Left ventricle myocardium inferior (tissue), 1 donor: ENCODE measurements at regions not wholly inside any gene's neighbourhood (a gene's known extent, or its start where the extent isn't known, plus 50 kb on each side); places are given as distances from the start of the nearest gene placed in this dataset.

ENCODE experiments used
- DNase-seq: peaks from one replicate; pipeline ENCODE4 v3.0.0-alpha.2; 2020
- H3K27ac ChIP-seq: fragments of 200-600 bp; replicated peaks from 2 replicates; pipeline ENCODE4 v1.8.0; 2021
- H3K27me3 ChIP-seq: fragments of 200-600 bp; 2 replicates; pipeline ENCODE4 v1.8.0; 2021; ENCODE audit warnings: low read depth
- H3K36me3 ChIP-seq: fragments of 200-600 bp; 2 replicates; pipeline ENCODE4 v1.8.0; 2021
- H3K4me1 ChIP-seq: fragments of 200-600 bp; 2 replicates; pipeline ENCODE4 v1.8.0; 2021
- H3K4me3 ChIP-seq: fragments of 200-600 bp; 2 replicates; pipeline ENCODE4 v1.8.0; 2021; ENCODE audit warnings: mild to moderate bottlenecking, moderate library complexity
- H3K9me3 ChIP-seq: fragments of 200-600 bp; replicated peaks from 2 replicates; pipeline ENCODE4 v1.8.0; 2021
- intact Hi-C: fragments of 100-400 bp; cut with micrococcal nuclease; formaldehyde crosslinking; loops from one replicate; pipeline ENCODE4 v1.11.0; 2022
- TF ChIP-seq, protein P1 (sequence below): fragments of 200-600 bp; IDR thresholded peaks from 2 replicates; pipeline ENCODE4 v1.8.0; 2021; ENCODE audit warnings: antibody characterized with exemption, mild to moderate bottlenecking, borderline replicate concordance
- donor health status: DM: no; HTN: yes; CAD: no; lungs with severe emphysema.

DNA sequence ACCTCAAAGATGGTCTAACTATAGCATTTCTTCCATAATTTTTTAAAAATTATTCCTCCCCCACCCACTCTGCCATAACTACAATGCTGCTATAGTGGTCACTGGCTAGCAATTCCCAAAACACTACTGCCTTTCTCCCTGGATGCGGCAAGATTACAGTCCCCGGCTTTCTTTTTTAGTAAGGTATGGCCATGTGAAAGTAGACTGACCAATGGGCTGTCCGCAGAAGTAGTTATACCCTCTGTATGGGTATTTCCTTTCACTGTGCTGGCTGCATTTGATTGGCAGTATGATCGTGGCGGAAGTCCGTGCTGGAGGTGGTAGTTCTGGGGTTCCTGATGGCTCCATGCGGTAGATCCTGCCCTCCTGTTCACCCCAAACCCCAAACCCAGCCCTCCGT, 166.0 kb downstream of the FBXO8 start:
- TF ChIP-seq, protein P1, sequence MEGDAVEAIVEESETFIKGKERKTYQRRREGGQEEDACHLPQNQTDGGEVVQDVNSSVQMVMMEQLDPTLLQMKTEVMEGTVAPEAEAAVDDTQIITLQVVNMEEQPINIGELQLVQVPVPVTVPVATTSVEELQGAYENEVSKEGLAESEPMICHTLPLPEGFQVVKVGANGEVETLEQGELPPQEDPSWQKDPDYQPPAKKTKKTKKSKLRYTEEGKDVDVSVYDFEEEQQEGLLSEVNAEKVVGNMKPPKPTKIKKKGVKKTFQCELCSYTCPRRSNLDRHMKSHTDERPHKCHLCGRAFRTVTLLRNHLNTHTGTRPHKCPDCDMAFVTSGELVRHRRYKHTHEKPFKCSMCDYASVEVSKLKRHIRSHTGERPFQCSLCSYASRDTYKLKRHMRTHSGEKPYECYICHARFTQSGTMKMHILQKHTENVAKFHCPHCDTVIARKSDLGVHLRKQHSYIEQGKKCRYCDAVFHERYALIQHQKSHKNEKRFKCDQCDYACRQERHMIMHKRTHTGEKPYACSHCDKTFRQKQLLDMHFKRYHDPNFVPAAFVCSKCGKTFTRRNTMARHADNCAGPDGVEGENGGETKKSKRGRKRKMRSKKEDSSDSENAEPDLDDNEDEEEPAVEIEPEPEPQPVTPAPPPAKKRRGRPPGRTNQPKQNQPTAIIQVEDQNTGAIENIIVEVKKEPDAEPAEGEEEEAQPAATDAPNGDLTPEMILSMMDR, result no peak
- Histone ChIP-seq H3K27me3 (no peaks in the 10 kb centered on the region), H3K9me3 (no peaks in the 10 kb centered on the region), H3K4me3 (no peak overlapping the region), H3K4me1 (peaks cover 12% of the 10 kb centered on the region), H3K27ac (no peak overlapping the region), H3K36me3 (no peaks in the 10 kb centered on the region)
- intact Hi-C loops, result no loop called here
- DNase-seq, result no peak

DNA sequence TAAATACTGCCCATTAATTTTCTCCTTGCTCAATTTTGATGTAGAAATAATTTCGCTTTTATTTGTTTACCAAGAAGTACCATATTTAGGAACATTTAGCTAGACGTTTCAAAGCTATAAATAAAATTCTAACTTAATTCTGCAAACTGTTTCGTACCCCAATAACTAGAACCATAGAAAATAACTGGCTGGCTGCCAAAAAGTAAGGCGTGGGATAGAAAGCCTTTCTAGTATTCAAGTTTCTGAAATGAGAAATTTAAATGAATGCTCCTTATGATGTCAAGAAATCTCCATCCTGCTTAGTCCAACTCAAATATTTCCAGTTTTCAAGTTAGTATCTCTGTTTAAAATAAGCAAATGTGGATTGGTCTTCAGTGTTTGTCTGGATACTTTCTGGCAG, 167.4 kb downstream of the FBXO8 start:
- H3K36me3 ChIP-seq, result no peaks in the 10 kb centered on the region
- intact Hi-C loops, result no loop called here
- no peak overlapping the region for H3K4me3 ChIP-seq
- H3K27me3 ChIP-seq, result no peaks in the 10 kb centered on the region
- peaks cover 7% of the 10 kb centered on the region for H3K4me1 ChIP-seq
- TF ChIP-seq, protein P1, result no peak
- DNase-seq, result no peak
- no peak overlapping the region for H3K27ac ChIP-seq
- no peaks in the 10 kb centered on the region for H3K9me3 ChIP-seq

DNA sequence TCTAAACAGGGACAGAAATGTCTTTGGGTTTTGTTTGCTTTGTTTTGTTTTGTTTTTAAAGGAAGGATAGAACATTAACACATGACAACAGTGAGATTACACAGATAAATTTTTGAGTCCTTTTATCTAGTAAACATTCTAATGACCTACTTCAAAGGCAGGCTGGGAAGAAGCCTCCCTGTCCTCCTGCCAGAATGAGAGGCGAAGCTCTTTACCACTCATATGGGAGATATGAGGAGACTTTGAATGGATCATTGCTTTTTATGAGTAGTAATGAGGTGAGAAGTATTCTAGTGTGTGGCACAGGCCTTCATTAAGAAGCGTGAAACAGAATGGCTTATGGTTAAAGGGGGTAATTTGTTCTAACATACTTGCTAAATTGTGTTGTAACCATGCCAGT, 172.0 kb downstream of the FBXO8 start:
- no peak for DNase-seq
- H3K27ac ChIP-seq, result no peak overlapping the region
- H3K4me1 ChIP-seq, result no peaks in the 10 kb centered on the region
- no peaks in the 10 kb centered on the region for H3K36me3 ChIP-seq
- no peak overlapping the region for H3K4me3 ChIP-seq
- no peaks in the 10 kb centered on the region for H3K9me3 ChIP-seq
- intact Hi-C loops, result no loop called here
- TF ChIP-seq, protein P1, result no peak
- H3K27me3 ChIP-seq, result no peaks in the 10 kb centered on the region

DNA sequence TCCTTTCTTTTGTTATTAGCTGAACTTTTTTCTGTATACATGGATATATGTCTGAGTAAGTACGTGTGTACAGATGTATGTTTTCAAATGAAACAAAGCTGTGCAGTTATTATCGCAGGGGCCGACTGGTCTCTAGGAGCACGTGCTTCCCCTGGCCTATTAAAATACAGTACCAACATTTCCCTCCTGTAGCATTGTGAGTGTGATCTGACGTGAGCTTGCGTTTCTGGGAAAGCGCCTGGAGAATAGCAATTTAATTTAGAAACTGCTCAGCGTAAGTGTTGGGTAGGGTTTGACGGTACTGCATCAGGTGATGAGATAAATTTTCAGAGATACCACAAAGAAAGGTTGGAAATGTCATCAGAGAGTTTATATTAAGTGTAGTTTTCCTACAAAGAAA, 173.3 kb downstream of the FBXO8 start:
- TF ChIP-seq, protein P1, result no peak
- Histone ChIP-seq H3K9me3 (no peaks in the 10 kb centered on the region), H3K4me1 (no peaks in the 10 kb centered on the region), H3K36me3 (no peaks in the 10 kb centered on the region), H3K27me3 (no peaks in the 10 kb centered on the region), H3K27ac (no peak overlapping the region), H3K4me3 (no peak overlapping the region)
- DNase-seq, result no peak
- intact Hi-C loops, result no loop called here

DNA sequence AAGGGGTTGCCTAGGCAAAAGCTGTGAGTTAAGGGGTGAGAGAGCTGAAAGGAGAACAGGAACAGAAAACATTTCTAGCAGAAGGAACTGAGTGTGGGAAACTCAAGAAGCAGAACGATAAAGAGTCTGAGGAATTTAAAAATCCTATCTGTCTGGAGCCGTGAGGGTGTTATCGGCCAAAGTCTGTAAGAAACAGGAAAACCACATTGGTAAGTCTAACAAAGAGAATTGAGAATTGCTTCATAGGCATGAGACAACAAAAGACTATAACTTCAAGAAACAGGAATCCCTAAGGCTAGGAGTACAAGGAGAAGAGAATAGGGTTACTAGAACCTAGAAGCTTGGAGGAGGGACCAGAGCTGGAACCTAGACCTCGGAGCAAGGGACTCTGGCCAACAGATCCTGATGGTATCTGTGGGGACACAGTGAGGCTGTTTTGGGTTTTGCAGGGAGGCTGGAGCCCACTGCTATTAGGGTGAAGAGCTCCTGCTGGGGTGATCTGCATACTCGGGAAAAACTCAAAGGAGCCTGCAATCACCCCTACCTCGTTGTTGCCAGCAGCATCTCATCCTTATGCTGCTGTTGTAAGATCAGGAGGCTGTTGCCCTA, 175.6 kb downstream of the FBXO8 start:
- DNase-seq, result no peak
- Histone ChIP-seq H3K36me3 (no peaks in the 10 kb centered on the region), H3K4me1 (no peaks in the 10 kb centered on the region), H3K9me3 (no peaks in the 10 kb centered on the region), H3K27me3 (no peaks in the 10 kb centered on the region), H3K4me3 (no peak overlapping the region), H3K27ac (no peak overlapping the region)
- TF ChIP-seq, protein P1, result no peak
- intact Hi-C loops, result no loop called here
